NCI-H2227 treated with DMSO at 0.1 percent for 48 hours (cell line): ENCODE measurements at regions not wholly inside any gene's neighbourhood (a gene's known extent, or its start where the extent isn't known, plus 50 kb on each side); places are given as distances from the start of the nearest gene placed in this dataset.

Experiments used
- DNase-seq: peaks from one replicate; lab custom pipeline; 2025; lab: John Stamatoyannopoulos, UW

DNA sequence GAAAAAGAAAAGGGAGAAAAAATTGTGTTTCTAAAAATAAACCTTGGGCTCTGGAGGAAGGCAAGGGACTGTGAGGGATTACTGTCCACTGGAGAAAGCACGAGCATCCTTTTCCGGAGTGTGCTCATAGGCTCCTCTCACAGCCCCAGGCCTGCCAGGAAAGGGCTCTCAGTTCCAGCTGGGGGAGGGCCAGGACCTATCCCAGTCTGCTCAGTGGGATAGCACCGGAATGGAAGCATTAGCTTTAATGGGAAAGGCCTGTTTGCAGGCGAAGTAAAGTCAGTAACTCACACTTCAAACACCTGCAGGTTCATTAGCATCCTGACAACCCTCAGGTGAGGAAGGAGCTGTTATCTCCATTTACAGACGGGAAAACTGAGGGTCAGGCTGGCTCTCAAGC, 113.9 kb upstream of the USP24 start:
- no peak for DNase-seq

DNA sequence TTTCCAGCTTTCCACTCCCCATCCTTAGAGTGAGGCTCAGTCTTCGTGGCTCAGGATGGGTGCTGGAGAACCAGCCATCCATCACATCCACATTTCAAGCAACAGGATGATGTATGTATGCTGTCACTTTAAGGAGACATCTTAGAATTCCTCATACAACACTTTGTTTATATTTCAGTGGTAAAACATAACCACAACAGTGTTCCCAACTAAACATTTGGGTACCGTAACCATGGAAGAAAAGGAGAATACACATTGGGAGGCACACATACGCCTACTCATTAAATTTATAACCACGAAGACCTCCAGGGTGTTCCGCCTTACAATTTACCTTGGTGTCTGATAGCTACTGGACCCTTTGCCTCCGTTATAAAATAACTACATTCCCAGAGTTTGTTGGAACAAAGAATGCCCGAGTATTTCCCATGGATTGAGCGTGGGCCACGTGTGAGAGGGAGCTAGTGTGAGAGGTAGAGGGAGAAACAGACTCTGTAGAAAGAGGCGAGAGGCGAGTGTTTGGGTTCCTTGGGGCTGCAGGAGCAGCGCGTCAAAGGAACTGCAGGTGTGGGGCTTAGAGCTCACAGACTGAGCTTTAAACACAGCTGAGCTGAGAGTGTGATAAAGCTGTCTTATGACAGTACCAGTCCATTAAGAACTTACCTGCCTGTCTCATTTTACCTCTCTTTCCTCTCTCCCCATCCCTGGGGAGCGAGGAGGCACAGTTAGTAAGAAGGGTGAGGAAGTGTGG, 111.5 kb upstream of the USP24 start:
- DNase-seq, result no peak

DNA sequence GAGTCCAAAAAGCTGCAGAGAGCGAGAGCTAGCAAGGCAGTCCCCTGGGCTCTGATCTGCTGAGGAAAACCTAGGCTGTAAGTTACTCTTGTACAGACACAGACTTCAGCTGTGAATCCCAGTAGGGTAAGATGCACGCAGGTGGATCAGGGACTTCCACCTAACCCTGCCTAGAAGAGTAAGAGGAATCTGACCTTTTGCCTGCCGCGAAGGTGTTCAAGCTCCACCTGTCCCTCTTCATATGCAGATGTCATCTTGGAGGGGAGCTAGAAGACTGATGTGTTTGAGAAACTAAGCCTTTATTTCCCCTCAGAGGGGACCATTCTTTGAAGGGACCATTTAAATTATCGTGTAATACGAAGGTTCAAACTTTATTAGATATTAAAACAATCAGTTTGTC, 108.6 kb upstream of the USP24 start:
- DNase-seq, result no peak

DNA sequence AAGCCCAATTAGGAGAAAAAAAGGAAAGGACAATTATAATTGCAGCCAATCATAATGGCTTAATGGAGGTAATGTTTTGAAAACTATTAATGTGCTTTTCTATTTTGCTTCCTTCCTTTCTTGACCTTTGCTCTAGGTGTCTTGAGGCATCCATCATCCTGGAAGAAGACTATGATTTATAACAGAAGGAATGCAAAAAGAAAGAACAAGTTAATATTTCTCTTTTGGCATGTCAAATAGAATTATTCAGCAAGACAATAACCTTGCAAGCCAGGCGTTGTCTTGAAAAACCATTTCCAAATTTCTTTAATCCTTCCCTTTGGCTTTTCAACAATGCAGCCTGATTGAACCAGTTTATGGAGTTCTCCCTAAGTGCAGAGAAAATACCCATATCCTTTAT, 107.7 kb upstream of the USP24 start:
- DNase-seq, result no peak

DNA sequence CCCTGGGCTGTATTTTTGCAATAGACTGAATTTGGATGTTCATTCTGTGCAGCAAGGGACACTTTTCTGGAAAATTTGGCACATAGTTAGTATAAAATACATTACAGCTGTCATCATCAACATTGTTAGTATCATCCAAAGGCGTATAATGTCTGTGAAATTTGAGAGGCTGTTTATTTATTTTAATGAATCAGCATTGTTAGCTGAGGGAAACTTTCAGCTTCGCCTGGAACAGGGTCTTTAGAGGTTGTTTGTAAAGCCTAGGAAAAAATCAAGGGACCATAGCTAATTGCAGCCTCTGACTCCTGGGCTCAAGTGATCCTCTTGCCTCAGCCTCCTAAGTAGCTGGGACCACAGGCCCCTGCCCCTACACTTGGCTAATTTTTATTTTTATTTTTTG, 106.8 kb upstream of the USP24 start:
- no peak for DNase-seq

DNA sequence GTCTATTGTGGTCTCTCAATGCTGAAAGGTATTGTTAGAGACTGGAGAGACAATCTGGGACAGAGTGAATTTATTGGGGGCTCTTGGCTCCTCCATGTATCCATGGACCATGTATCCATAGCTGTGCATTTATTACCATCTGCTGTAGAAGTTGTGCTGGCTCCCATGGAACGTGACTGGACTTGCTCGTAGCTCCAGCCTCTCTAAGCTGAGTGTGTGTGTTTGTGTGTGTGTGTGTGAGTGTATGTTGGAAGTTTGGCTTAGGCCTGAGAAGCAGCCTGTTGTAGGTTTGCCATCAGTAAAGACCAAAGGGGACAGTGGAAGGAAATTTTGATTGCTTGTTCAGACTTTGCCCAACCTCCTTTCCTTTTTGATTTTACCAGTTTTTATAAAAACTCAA, 105.7 kb upstream of the USP24 start:
- DNase-seq, result no peak

DNA sequence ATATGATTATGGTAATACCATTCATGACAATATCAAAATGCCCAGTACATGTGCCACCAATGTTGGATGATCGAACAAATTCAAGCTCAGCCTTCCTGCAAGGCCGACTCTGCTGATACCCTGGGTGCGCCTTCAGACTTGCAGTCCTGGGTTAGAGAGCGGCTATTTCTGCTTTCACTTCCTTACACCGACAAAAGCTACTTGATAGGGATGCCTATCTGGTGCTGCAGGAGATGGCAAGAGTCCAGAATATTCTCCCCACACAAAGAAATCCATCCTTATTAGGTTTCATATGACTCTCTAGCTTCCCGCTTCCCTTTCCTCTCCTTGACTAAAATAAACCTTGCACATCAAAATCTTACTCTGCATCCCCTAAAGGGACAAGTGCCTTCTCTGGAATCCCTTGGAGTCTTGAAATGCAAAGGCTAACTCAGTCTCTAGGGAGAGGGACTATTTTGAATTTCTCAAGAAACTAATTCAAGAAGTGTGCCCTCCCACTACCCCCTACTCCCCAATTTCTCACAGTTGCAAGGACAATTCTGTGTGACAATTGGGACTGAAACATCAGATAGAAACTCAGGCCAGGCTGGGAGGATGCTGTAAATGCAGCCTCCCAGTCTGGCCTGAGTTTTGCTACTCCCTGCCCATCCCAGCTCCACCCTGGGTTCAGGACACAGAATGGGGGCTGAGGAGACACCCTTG, 103.1 kb upstream of the USP24 start:
- no peak for DNase-seq

DNA sequence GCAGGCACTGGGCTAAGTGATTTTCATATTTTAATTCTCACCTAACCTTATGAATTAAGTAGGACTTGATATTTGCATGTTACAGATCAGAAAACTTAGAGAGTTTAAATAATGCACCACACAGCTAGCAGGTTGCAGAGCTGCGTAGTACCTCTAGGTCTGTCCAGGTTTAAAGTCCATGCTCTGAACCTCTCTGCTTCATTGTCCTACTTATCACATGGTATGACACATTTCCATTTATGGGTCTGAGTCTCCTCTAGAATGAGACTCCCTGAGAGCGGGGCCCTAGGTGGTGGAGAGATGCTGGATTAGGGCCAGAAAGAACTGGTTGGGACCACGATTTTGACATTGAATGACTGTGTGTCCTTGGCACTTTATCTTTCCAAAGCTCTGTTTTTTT, 102.5 kb upstream of the USP24 start:
- no peak for DNase-seq

DNA sequence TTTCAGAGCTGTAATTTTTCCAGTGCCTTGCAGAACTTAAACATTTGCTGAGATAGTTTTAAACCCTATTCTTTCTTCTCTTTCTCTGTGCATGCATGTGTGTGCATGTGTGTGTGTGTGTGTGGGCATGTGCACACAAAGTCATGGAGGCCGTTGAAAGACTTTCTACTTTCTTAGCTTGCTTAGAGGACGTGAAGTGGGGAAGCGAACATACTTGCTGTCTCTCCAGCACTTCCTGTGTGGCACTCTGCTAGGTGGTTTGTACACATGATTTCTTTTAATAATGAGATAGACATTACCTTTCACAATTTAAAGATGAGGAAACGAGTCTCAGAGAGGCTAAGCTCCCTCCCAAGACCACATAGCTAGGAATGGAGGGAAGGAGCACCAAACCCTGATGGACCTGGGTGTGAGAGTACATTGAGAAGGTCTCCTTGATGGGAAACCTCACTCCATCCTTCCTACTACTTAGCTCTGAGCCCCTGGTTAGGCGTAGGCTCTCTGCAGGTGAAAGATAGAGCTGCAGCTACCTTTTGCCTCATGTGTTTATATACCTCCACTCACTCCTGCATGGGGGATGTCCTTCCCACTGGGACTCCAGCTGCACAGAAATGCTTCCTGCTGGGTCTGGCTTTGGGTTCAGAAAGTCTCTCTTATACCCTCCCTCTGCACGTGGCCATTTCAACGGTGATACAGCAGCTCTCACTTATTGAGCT, 101.9 kb upstream of the USP24 start:
- no peak for DNase-seq

DNA sequence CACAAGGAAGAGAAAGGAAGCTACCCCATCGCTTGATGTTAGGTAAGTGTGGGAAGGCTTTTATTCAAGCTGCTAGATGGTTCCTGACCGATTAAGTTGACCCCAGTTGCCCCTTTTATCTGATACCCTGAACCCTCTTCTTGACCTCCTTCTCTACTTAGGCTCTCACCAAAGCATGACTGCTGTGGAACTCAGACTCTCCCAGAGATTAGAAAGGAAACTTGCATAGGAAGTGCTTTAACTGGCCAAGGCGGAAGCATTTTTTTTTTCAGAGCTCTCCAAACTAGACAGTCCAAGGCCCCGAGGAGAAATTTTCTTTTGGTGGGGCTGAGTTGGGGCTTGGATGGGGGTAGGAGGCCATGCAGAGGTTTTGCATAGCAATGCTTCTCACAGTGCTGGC, 101.3 kb upstream of the USP24 start:
- no peak for DNase-seq

DNA sequence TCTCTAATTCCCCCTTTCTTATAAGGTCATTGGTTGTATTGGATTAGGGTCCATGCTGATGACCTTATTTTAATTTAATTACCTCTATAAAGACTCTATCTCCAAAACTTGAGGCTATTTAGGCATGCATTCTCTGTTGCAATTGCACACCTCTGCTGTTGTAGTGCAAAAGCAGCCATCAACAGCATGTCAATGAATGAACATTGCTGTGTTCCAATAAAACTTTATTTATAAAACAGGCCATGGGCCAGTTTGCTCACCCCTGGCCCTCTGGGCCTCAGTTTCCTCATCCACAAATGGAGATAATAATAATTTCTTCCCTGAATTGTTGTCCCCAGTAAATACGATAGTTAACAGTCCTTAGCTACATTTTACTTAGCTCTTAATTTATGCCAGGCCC, 100.4 kb upstream of the USP24 start:
- DNase-seq, result no peak

DNA sequence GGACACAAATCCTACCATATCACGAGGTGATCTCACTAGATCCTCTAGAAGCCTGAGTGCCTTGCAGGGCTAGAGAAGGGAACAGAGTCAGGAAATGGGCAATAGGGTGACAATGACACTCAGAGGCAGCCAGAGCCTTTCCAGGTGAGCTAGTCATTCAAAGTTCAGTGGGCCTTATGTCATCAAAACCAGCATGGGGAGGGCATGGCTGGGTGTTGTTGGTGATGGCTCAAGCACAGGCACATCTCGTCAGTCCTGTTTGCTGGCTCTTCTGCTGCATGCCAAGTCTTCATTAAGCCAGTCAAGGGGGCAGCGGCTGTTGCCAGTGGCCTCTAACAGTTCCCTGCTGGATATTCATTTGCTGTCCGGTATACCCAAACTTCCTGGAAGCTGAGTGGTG, 99.6 kb upstream of the USP24 start:
- no peak for DNase-seq

DNA sequence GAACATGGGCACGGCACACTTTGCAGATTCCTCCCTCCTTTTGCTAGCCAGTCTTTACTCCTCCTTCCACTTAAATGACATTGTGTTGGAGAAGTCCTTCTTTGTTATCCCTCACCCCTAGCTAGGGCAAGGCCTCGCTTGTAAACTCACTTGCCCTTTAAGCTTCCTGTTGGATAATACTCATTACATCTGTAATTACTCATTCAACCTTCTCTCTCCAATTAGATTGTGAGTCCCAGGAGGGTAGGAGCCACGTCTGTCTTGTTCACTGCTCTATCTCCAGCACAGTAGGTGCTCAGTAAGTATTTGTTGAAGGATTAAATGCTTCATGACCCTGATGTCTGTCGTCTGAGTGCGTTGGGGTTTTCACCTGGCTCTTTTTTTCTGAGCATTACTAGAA, 98.7 kb upstream of the USP24 start:
- DNase-seq, result no peak

DNA sequence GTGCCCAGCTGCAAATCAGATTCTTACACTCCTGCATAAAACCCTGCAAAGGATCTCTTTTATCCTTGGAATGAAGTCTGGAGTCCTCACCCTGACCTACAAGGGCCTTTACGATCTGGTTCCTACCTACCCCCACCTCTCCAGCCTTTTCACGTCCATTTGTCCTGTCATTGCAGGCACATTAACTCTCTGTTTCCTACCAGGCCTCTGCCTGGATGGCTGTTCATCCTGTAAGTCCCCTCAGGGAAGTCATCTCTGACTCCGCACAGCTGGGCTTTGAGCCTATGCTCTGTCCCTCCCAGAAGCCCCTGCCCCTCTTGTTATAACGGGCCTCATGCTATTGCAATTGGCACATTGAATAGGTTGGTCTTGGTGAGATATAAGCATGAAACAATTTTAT, 96.8 kb upstream of the USP24 start:
- no peak for DNase-seq

DNA sequence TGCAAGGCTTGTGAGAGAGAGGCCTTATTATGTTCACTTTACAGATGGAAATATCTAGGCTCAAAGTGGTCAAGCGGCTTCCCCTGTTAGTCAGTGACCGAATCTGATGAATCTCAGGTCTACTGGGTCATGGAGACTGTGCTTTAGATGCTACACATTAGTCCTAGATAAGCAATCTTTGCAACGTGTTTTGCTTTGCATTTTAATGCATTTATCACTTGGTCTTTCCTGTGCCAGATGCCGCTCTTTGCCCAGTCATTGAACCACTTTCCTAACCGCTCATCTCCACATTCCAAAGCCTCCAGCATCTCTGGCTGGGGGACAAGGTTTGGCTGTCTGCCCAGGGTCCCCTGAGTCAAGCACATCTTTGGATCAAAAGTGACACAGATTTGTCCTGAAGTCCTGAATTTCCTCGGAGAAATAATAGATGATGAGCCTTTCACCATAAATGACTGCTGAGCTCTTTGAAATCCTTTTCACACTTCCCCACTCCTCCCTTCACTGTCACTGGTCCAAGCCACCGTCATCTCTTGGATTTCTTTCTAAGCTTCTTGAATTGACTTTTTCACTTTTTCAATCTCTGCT, 96.0 kb upstream of the USP24 start:
- DNase-seq, result no peak

DNA sequence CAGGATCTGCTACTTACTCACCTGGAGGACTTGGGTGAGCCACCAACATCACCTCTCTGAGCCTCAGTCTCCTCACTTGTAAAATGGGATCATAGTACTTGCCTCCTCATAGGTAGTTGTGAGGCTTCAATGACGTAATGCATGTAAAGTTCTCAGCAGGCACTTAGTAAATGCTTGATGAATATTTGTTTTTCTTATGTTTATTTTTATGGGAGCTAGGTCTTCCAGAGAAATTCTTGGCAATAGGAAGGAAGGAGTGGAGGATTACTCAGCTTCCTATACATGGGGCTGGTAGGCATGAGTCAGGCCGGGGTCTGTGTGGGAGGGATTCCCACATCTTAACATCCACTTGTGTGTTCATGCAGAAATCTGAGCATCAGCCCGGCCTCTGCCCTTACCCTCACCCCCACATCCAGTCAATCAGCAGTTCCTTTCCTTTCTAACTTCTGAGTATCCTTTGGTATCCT, 95.4 kb upstream of the USP24 start:
- no peak for DNase-seq

DNA sequence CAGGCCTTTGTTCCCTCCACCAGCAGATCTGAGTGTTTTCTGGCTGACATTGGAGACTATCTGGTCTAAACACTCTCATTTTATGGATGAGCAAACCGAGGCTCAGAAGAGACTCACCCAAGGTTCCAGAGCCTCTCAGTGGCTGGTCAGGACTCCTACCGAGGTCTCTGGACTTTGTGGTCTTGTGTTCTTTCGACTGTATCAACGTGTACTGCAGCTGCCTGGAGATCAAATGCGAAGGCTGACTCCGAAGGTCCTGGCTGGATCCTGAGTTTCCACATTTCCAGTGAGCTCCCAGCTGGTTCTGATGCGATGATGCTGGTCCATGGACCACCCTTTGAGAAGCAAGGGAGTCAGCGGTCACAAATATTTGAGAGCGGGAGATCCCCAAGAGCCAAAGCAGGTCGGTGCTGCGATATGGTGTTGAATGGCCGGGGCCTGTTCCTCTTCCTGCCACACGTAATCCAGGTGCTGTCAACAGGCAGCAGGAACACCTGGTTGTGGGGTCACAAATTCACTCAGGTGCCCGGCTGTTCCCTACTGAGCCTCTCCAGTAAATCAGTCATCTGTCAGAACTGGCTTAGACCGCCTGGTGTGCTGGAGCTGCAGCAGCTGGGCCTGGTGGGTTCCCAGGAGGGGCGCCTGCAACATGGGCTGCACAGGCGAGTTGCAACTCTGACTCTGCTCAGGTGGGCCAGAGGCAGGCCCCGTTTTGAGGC, 94.8 kb upstream of the USP24 start:
- no peak for DNase-seq

DNA sequence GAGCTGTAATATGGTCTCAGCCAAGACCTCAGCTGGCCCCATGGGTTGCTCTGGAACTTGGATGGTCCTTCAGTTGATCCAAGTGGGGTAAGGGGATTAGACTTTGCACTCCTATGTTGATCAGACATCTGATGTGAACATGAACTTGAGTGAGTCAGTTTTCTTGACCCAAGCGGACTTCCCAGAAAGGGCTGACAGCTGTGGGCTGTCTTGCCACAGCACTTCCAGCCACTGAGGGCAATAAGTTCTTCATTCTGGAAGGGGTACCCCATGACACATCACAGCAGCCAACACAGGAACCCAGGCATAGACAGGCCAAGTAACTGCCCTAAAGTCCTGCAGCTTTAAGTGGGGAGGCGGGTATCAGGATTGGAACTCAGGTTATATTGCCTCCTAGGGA, 93.9 kb upstream of the USP24 start:
- DNase-seq, result no peak

DNA sequence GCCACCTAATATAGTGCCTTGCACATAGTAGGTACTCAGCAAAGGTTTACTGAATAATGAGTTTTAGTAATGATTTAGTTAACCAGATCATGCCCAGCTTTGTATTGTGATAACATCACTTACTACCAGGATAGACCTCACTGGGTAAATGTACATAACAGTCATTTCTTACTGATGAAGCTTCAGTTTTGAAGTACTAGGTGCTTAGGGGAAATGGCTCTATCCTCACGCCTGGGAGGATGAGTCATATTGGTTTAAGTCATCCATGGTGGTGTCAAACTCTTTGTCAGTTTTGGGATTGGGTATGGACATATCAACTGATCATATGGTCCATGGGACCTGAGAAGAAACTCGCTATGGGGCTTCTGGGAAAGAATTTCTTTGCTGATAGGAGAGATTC, 90.6 kb upstream of the USP24 start:
- no peak for DNase-seq

DNA sequence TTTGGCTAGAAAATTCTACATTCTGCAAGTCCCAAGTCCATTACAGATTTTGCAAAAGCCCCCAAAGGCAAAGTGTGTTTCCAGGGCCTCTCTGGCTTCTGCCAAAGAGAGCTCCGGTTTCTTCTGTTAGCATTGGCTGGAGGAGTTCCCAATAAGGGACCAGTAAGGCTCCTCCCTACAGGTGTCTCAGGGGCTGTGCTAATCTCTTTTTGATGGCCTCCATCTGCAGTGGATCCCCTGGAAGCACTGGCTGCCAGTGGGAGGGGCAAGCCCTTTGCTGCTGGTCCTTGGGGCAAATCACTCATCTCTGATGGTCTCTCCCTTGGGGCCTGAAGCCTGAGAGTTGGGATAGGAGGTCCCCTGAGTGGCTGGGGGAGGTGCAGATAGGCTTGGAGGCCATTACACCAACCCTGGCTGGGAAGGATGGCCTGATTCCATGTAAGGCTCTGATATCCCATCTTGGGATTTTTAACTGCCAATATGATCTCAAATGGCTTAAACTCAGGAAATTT, 89.1 kb upstream of the USP24 start:
- no peak for DNase-seq

DNA sequence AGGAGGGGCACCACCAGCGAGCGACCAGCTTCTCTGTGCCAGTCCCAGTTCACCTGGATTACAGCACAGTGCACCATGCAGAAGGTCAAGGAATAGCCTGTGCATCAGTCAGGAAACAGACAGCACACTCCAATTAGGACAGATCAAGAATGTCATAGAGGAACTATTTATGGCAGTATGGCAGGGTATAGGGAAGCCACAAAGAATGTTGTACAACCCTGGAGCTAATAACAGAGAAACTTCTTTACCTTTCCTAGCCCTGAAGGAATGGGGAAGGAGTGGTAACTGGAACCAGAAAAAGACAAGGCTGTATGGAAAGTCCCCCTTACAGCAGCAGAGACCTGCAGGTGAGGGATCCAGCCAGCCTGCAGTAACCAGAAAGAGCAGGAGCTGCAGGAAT, 87.8 kb upstream of the USP24 start:
- no peak for DNase-seq

DNA sequence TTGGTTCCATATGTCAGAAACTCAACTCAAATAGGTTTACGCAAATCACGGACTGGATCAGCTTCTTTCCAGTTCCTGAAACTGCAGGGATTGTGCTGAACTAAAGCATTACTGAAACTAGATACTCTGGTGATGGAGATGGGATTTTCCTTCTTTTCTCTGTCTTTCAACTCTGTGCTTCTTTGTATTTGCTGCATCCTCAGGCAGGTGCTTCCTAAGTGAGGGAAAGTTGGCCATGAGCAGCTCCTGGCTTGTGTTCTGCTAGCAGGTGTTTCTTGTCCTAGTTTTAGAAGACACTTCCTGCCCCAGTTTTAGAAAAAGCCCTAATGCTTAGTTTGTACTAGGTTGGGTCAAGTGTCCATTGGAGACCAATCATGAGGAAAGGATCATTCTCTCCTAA, 86.7 kb upstream of the USP24 start:
- no peak for DNase-seq
